ENCODE measurements at regions not wholly inside any gene's neighbourhood (a gene's known extent, or its start where the extent isn't known, plus 50 kb on each side); places are given as distances from the start of the nearest gene placed in this dataset.

DNA sequence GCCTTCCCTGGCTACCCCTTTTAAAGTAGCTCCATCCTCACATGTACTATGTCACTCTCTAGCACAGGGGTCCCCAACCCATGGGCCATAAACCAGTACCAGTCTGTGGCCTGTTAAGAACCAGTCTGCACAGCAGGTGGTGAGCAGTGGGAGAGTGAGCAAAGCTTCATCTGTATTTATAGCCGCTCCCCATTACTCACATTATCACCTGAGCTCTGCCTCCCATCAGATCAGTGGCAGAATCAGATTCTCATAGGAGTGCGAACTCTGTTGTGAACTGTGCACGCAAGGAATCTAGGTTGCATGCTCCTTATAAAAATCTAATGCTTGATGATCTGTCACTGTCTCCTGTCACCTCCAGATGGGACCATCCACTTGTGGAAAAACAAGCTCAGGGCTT is 116.6 kb upstream of the FOXD3 start:
- DNase-seq (ENCODE audit: insufficient read length, low spot score) = no peak
- TF ChIP-seq POU2F2 (IDR thresholded peaks at IDR 0.05; ENCODE audit: low read depth, low read length) (no peak), TAF1 (IDR thresholded peaks at IDR 0.05; ENCODE audit: low read depth, low read length) (no peak), POLR2AphosphoS5 (IDR thresholded peaks at IDR 0.05; ENCODE audit: low read depth, low read length) (no peak), POLR2A (IDR thresholded peaks at IDR 0.05; ENCODE audit: low read depth, low read length) (no peak), SPI1 (IDR thresholded peaks at IDR 0.05; ENCODE audit: low read depth, low read length) (no peak), PAX5 (IDR thresholded peaks at IDR 0.05; ENCODE audit: insufficient read depth, low read length, severe bottlenecking) (no peak)
- no peak for FAIRE-seq

- DNase-seq (ENCODE audit: insufficient read length, low spot score) = no peak
- FAIRE-seq = no peak
- TF ChIP-seq SPI1 (IDR thresholded peaks at IDR 0.05; ENCODE audit: low read depth, low read length) (no peak), POLR2A (IDR thresholded peaks at IDR 0.05; ENCODE audit: low read depth, low read length) (no peak), POLR2AphosphoS5 (IDR thresholded peaks at IDR 0.05; ENCODE audit: low read depth, low read length) (no peak), TAF1 (IDR thresholded peaks at IDR 0.05; ENCODE audit: low read depth, low read length) (no peak), POU2F2 (IDR thresholded peaks at IDR 0.05; ENCODE audit: low read depth, low read length) (no peak), PAX5 (IDR thresholded peaks at IDR 0.05; ENCODE audit: insufficient read depth, low read length, severe bottlenecking) (no peak)
These were observed 107.8 kb upstream of the FOXD3 start for GRCh38 chr1:63214553-63214952.

DNA sequence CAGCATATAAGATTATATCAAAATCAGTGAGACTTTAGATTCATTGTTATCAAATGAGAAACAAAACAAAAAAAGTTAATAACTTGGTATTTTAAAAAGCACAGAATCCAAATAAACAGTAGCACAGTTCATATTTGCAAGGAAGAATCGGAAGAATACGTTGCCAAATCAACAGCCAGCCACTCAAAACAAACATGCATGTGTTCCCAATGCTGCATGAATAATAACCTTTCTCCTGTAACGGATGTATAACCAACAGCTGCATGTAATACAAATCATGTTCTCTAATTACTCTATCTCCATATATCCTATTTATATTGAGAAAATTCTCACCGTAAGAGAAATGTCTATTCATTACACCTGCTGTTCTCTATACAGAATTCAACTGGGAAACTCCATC is 98.9 kb upstream of the FOXD3 start:
- no peak for TF ChIP-seq POU2F2 (IDR thresholded peaks at IDR 0.05; ENCODE audit: low read depth, low read length)
- no peak for TF ChIP-seq POLR2A (IDR thresholded peaks at IDR 0.05; ENCODE audit: low read depth, low read length)
- no peak for TF ChIP-seq PAX5 (IDR thresholded peaks at IDR 0.05; ENCODE audit: insufficient read depth, low read length, severe bottlenecking)
- TF ChIP-seq TAF1 (IDR thresholded peaks at IDR 0.05; ENCODE audit: low read depth, low read length) = no peak
- TF ChIP-seq POLR2AphosphoS5 (IDR thresholded peaks at IDR 0.05; ENCODE audit: low read depth, low read length) = no peak
- TF ChIP-seq SPI1 (IDR thresholded peaks at IDR 0.05; ENCODE audit: low read depth, low read length) = no peak
- FAIRE-seq = no peak
- no peak for DNase-seq (ENCODE audit: insufficient read length, low spot score)

DNA sequence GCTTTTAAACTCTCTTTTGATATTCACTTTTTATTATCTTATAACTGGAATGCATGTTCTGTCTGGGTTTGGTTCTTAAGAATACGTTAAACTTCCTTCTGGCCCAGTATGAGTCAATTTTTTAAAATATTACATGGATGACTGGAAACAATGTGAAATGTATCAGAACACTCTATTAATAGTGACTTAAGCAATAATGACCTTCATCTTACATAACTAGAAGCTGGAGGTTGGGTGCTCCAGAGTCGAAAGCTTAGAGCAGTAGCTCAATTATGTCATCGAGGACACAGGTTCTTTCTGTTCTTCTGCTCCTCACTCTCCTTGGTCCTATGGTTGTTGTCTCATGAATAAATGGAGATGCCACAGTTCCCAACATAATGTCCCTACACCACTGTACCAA is 91.6 kb upstream of the FOXD3 start:
- TF ChIP-seq PAX5 (IDR thresholded peaks at IDR 0.05; ENCODE audit: insufficient read depth, low read length, severe bottlenecking) (no peak), POU2F2 (IDR thresholded peaks at IDR 0.05; ENCODE audit: low read depth, low read length) (no peak), SPI1 (IDR thresholded peaks at IDR 0.05; ENCODE audit: low read depth, low read length) (no peak), TAF1 (IDR thresholded peaks at IDR 0.05; ENCODE audit: low read depth, low read length) (no peak), POLR2A (IDR thresholded peaks at IDR 0.05; ENCODE audit: low read depth, low read length) (no peak), POLR2AphosphoS5 (IDR thresholded peaks at IDR 0.05; ENCODE audit: low read depth, low read length) (no peak)
- no peak for FAIRE-seq
- DNase-seq (ENCODE audit: insufficient read length, low spot score) = no peak

- no peak for TF ChIP-seq SPI1 (IDR thresholded peaks at IDR 0.05; ENCODE audit: low read depth, low read length)
- no peak for TF ChIP-seq POU2F2 (IDR thresholded peaks at IDR 0.05; ENCODE audit: low read depth, low read length)
- no peak for TF ChIP-seq POLR2AphosphoS5 (IDR thresholded peaks at IDR 0.05; ENCODE audit: low read depth, low read length)
- no peak for TF ChIP-seq PAX5 (IDR thresholded peaks at IDR 0.05; ENCODE audit: insufficient read depth, low read length, severe bottlenecking)
- no peak for TF ChIP-seq TAF1 (IDR thresholded peaks at IDR 0.05; ENCODE audit: low read depth, low read length)
- no peak for DNase-seq (ENCODE audit: insufficient read length, low spot score)
- FAIRE-seq = no peak
These were observed 83.6 kb upstream of the FOXD3 start for GRCh38 chr1:63238721-63239120.

DNA sequence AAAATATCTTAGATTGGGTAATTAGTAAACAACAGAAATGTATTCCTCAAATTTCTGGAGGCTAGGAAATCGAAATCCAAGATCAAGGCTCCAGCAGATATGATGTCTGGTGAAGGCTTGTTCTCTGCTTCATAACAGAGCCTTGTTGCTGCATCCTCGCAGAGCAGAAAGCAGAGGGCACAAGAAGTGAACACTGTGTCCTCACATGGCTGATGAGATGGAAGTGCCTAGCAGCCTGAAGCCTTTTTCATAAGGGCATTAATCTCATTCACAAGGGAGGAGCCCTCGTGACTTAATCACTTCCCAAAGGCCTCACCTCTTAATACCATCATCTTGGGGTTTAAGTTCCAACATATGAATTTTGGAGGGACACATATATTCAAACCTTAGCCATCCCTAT is 77.2 kb upstream of the FOXD3 start:
- DNase-seq (ENCODE audit: insufficient read length, low spot score) (no peak), FAIRE-seq (no peak)
- TF ChIP-seq POLR2AphosphoS5 (IDR thresholded peaks at IDR 0.05; ENCODE audit: low read depth, low read length) (no peak), SPI1 (IDR thresholded peaks at IDR 0.05; ENCODE audit: low read depth, low read length) (no peak), POLR2A (IDR thresholded peaks at IDR 0.05; ENCODE audit: low read depth, low read length) (no peak), TAF1 (IDR thresholded peaks at IDR 0.05; ENCODE audit: low read depth, low read length) (no peak), POU2F2 (IDR thresholded peaks at IDR 0.05; ENCODE audit: low read depth, low read length) (no peak), PAX5 (IDR thresholded peaks at IDR 0.05; ENCODE audit: insufficient read depth, low read length, severe bottlenecking) (no peak)

GRCh38 chr1:63248216-63248615 is 74.2 kb upstream of the FOXD3 start:
- TF ChIP-seq PAX5 (IDR thresholded peaks at IDR 0.05; ENCODE audit: insufficient read depth, low read length, severe bottlenecking) (no peak), POLR2A (IDR thresholded peaks at IDR 0.05; ENCODE audit: low read depth, low read length) (no peak), TAF1 (IDR thresholded peaks at IDR 0.05; ENCODE audit: low read depth, low read length) (no peak), POLR2AphosphoS5 (IDR thresholded peaks at IDR 0.05; ENCODE audit: low read depth, low read length) (no peak), POU2F2 (IDR thresholded peaks at IDR 0.05; ENCODE audit: low read depth, low read length) (no peak), SPI1 (IDR thresholded peaks at IDR 0.05; ENCODE audit: low read depth, low read length) (no peak)
- DNase-seq (ENCODE audit: insufficient read length, low spot score) = no peak
- no peak for FAIRE-seq

DNA sequence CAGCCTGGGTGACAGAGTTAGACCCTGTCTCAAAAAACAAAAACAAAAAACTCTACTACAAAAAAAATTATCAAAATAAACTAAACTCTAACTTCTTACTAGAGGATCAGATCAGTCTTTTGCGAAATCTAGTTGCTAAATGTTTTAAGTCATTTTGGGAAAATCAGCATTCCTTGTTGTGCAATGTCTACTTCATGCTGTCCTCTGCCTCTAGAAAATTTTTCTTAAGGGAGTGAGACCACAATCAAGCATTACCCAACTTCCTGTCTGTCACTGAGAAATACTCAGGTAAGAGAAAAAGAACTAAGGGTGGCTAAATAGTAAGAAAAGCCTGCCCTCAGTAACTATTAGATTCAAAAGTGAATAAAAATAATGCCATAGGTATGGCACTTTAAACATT is 67.2 kb upstream of the FOXD3 start:
- no peak for TF ChIP-seq POLR2A (IDR thresholded peaks at IDR 0.05; ENCODE audit: low read depth, low read length)
- TF ChIP-seq TAF1 (IDR thresholded peaks at IDR 0.05; ENCODE audit: low read depth, low read length) = no peak
- no peak for TF ChIP-seq POU2F2 (IDR thresholded peaks at IDR 0.05; ENCODE audit: low read depth, low read length)
- TF ChIP-seq SPI1 (IDR thresholded peaks at IDR 0.05; ENCODE audit: low read depth, low read length) = no peak
- no peak for TF ChIP-seq POLR2AphosphoS5 (IDR thresholded peaks at IDR 0.05; ENCODE audit: low read depth, low read length)
- FAIRE-seq (no peak), DNase-seq (ENCODE audit: insufficient read length, low spot score) (no peak)

GRCh38 chr1:63261736-63262458 is 60.5 kb upstream of the FOXD3 start:
- FAIRE-seq (no peak), DNase-seq (ENCODE audit: insufficient read length, low spot score) (no peak)
- no peak for TF ChIP-seq POLR2AphosphoS5 (IDR thresholded peaks at IDR 0.05; ENCODE audit: low read depth, low read length)
- TF ChIP-seq POU2F2 (IDR thresholded peaks at IDR 0.05; ENCODE audit: low read depth, low read length) = no peak
- no peak for TF ChIP-seq TAF1 (IDR thresholded peaks at IDR 0.05; ENCODE audit: low read depth, low read length)
- no peak for TF ChIP-seq POLR2A (IDR thresholded peaks at IDR 0.05; ENCODE audit: low read depth, low read length)
- no peak for TF ChIP-seq SPI1 (IDR thresholded peaks at IDR 0.05; ENCODE audit: low read depth, low read length)
- TF ChIP-seq PAX5 (IDR thresholded peaks at IDR 0.05; ENCODE audit: insufficient read depth, low read length, severe bottlenecking) = no peak

DNA sequence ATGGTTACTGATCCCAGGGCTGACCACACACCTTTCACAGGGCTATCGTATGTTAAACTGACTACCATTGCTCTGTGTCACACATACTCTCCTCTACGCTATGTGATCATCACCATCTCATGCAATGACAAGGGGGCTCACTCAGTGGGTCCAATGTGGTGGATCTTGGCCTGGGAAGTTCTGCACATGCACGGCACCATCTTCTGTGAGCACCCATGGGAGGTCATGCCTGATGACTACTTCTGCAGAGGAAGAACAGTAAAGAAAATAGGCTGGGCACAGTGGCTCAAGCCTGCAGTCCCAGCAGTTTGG is 60.0 kb upstream of the FOXD3 start:
- DNase-seq (ENCODE audit: insufficient read length, low spot score) (no peak), FAIRE-seq (no peak)
- TF ChIP-seq POLR2AphosphoS5 (IDR thresholded peaks at IDR 0.05; ENCODE audit: low read depth, low read length) = no peak
- no peak for TF ChIP-seq POLR2A (IDR thresholded peaks at IDR 0.05; ENCODE audit: low read depth, low read length)
- no peak for TF ChIP-seq POU2F2 (IDR thresholded peaks at IDR 0.05; ENCODE audit: low read depth, low read length)
- TF ChIP-seq PAX5 (IDR thresholded peaks at IDR 0.05; ENCODE audit: insufficient read depth, low read length, severe bottlenecking) = no peak
- TF ChIP-seq SPI1 (IDR thresholded peaks at IDR 0.05; ENCODE audit: low read depth, low read length) = no peak
- TF ChIP-seq TAF1 (IDR thresholded peaks at IDR 0.05; ENCODE audit: low read depth, low read length) = no peak

All from GM12891 (cell line).